T-helper 2 cell treated with Interferon-gamma antibody and Interleukin-4, amounts not matched to agents 100 ng/mL and 5 ng/mL, for 36 hours (primary cell): ENCODE measurements at regions not wholly inside any gene's neighbourhood (a gene's known extent, or its start where the extent isn't known, plus 50 kb on each side); places are given as distances from the start of the nearest gene placed in this dataset.
"Not testable (repeated sequence)": the region's sequence is repeated elsewhere in the genome, so short reads cannot be mapped to it uniquely, and the experiment has no call there.

Experiments
- intact Hi-C: fragments of 100-400 bp; cut with micrococcal nuclease; formaldehyde crosslinking; loops from one replicate; pipeline ENCODE4 v1.15.1; 2023

- intact Hi-C loops = no loop called here
Observed at GRCh38 chr13:65414187-65414586, 1815.9 kb downstream of the PCDH9 start.

DNA sequence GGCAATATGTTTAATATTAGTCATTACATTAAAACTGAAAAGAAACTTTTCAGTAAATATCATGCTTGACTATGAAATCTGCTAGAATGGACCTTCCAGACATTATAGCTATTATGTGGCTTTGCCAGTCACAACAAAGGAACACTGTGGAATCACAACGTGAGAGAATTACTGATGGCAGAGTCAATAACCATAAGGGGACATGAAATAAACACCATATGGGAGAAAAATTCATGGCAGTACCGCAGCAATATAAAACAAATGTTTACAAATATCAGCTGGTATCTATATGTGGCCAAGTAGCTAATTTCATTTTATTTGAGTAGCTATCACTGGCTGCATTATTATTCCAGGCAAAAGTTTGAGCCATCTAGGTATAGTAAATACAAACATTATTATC is 1818.6 kb downstream of the PCDH9 start:
- intact Hi-C loops = no loop called here

DNA sequence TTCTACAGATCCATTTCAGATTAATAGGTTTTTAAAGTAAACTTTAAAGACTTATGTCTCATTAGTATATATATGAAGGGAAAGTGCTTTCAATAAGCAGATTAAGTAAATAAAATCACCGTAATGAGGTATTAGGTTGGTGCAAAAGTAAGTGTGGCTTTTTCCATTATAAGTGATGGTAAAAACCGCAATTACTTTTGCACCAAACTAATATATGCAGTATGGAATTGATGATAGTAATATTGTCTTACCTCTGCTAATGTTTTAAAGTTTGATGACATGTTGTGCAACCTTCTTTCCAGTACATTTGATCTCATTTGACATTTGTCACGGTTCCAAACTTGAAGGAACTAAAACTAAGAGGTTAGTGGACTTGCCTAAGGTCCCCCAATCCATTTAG is 1819.3 kb downstream of the PCDH9 start:
- intact Hi-C loops = no loop called here

GRCh38 chr13:65401315-65401714 is 1828.8 kb downstream of the PCDH9 start:
- intact Hi-C loops = no loop called here

GRCh38 chr13:65400702-65401101 is 1829.4 kb downstream of the PCDH9 start:
- intact Hi-C loops = no loop called here

DNA sequence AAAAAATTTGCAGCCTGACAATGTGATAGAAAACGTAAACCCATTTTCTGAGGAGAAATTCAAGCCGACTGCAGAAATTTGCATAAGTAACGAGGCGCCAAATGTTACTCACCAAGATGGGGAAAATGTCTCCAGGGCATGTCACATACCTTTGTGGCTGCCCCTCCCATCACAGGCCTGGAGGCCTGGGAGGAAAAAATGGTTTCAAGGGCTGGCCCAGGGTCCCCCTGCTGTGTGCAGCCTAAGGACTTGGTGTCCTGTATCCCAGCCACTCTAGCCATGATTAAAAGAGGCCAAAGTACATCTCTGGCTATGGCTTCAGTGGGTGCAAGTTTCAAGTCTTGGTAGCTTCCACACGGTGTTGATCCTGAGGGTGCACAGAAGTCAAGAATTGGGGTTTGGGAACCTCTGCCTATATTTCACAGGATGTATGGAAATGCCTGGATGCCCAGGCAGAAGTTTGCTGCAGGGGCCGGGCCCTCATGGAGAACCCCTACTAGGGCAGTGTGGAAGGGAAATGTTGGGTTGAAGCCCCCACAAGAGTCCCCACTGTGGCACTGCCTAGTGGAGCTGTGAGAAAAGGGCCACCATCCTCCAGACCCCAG is 1842.3 kb downstream of the PCDH9 start:
- intact Hi-C loops = no loop called here

DNA sequence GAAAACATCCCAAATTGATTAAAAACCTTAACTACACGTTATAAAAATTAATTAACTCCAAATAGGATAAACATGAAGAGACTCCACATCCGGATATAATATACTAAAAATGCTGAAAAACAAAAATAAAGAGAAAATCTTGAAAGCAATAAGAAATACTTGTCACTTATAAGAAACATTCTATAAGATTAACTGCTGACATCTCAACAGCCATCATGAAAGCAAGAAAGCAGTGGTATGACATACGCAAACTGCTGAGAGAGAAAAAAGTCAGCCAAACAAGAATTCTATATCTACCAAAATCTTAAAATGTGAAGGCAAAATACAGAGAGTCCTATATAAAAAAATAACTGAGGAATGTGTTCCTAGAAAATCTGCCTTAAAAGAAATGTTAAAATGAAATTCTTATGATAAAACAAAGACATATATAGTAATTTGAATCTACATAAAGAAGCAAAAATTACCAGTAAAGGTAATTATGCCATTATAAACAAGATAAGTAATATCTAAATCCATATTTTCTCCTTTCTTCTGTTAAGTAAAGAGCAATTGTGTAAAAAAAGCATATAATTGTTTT is 1851.1 kb downstream of the PCDH9 start:
- intact Hi-C loops = no loop called here

GRCh38 chr13:65378484-65378883 is 1851.7 kb downstream of the PCDH9 start:
- intact Hi-C loops = no loop called here

- intact Hi-C loops = no loop called here
Observed at GRCh38 chr13:65368832-65369231, 1861.3 kb downstream of the PCDH9 start.

DNA sequence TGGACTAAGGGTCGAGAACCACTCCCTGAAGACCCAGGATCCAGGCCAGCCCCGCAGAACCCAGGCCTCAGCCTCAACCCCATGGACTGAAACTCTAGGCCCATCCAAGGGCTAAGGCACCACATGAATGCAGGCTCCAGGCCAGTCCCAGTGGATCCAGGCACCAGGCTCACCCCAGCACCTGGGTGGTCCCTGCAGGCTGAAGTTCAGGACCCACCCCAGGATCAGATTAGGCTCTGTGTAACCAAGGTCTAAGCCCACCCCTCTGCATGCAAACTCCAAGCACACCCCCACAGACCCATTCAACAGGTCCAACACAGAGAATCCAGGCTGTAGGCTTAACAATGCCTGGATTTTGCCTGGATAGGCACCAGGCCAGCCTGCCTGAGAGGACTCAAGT is 1876.2 kb downstream of the PCDH9 start:
- intact Hi-C loops = no loop called here

DNA sequence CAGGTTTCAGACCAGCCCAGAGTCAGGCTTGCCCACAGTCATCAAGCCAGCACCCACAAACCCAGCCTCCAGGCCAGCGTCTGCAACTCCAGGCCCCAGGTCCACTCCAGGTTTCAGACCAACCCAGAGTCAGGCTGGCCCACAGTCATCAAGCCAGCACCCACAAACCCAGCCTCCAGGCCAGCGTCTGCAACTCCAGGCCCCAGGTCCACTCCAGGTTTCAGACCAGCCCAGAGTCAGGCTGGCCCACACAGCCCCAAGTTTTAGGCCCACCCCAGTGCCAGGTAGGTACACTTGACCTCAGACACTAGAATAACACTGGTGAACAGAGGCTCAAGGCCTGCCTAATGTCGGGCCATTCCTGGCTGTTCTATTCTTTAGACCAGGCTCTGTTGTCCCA is 1877.0 kb downstream of the PCDH9 start:
- intact Hi-C loops = not testable (repeated sequence)

DNA sequence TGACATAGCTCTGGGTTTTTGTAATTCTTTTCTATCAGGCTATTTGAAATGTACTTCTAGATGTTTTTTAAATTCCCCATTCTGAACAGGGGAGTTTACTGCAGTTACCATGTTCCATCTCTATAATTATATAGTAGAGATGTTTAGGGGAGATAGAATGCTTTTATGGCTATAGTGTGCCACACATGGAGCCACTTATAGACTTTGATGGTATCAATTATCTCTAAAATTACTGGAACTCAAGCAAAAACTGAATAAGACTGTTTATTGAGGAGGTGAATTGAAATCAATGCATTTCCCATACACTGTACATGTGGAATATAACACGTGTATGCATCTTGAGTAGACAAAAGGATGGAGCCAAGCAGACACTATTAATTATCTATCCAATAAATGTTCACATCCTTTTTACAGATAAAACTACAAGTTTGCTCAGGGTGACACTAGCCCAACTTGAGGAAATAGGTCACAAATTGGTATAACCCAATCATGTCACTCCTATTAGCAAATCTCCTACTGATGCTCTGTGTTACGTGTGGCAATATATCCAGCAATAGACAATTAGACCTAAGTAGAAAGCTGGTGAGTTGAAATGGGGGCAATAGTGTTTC is 1882.6 kb downstream of the PCDH9 start:
- intact Hi-C loops = no loop called here

DNA sequence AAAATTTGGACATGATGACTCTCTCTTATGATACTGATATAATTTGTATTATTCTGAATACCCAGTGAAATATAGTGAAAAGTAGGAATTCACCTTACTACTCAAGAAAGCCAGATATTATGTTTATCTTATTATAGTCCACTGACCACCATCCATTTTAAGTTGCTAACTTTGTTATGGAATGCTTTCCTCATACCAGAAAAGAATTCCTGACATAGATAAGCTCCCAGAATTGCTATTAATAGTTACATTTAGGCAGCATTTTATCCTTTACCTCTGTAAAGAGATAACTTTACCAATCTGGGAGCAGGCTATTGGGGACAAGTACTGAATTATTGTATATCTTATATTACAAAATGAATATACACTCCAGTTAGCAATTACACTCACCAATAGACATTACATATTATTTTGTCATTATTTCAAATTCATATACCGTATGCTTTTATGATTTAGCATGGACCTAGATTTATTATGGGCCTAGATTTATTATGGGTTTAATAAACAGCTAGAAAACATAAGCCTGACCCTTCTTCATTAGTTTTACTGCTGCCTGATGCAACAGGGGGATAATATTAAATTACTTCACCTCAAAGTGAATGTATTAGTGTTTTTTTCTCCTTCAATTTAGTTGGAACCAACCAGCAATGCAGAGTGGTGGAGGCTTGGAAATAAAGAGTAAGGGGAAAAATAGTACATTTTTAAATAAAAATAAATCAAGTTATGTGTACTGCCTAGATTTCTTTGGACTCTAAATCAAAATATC is 1886.1 kb downstream of the PCDH9 start:
- intact Hi-C loops = no loop called here

GRCh38 chr13:65342541-65343337 is 1887.4 kb downstream of the PCDH9 start:
- intact Hi-C loops = no loop called here

DNA sequence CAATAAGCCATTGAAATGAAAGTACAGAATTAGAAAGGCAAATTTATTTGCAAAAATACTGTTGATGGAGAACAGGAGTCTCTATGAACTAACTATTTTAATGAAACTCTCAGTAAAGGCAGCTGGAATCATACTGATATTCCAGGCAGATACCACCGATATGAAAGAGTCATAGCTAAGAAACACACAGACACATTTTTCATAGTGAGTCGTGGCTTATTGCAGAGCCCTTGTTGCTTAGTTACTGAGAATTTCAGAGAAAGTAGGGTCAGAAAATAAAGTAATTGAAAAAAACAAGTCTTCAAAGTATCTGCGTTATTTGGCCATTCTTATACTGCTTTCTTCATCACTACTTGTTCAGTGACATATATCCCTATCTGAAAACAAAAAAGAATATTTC is 1890.9 kb downstream of the PCDH9 start:
- intact Hi-C loops = no loop called here

DNA sequence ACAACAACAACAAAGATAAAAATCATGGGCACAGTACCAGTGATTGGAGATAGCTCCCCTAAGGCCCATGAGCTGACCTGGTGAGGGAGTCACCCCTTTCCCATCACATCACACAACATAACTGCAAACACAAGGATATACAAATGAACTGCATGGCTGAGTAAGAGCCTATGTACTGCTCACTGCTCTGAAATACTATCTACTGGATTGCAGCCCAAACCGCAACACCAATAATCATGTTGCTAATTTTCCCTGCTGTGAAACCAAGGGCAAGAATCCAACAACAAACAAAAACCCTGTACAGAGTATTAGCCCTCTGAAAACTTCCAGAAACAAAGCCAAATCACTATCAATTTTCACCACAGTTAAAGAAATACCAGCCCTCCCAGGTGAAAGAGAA is 1893.2 kb downstream of the PCDH9 start:
- intact Hi-C loops = no loop called here

DNA sequence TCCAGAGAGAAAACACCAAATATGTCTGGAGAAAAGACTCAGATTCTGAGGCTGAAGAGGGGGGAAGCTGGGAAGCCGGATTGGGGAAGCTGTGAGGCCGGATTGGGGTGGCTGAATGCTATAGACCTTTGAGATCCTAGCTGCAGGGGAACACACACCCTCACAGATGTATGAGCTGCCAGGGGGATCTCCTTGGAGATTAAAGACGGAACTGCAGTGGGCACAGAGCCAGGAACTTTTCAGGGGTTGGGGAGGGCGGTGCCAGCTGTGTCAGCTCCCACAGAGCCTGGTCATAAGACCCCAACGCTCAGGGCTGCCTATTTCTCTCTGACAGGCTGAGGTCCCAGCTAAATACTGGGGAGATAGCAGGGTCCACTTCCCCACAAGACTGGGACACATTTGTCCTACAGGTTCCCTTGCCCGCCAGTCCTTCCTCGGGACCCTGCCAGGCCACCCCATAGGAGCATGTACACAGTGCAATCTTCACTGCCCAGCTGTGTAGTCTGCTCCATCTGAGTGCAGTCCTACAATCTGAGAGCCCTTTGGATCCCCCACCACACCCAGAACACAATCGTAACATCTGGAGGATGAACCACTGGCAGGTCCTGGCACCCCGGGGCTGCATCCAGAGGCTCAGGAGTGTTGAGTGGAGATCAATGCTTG is 1893.9 kb downstream of the PCDH9 start:
- intact Hi-C loops = no loop called here

DNA sequence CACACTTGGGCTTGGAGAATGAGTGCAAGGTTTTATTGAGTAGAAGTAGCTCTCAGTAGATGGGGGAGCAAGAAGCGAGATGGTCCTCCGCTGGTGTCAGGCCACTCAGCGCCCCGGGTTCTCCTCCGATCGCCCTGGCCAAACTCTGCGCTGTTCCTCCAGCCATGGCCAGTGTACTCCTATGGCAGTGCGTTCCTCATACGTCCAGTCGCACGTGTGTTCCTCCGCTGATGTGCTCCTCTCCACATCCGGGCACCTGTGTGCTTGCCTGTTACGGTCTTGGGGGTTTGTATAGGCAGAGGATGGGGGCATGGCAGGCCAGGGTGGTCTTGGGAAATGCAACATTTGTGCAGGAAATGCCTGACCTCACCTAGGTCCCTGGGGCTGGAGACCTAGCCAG is 1899.4 kb downstream of the PCDH9 start:
- intact Hi-C loops = no loop called here

DNA sequence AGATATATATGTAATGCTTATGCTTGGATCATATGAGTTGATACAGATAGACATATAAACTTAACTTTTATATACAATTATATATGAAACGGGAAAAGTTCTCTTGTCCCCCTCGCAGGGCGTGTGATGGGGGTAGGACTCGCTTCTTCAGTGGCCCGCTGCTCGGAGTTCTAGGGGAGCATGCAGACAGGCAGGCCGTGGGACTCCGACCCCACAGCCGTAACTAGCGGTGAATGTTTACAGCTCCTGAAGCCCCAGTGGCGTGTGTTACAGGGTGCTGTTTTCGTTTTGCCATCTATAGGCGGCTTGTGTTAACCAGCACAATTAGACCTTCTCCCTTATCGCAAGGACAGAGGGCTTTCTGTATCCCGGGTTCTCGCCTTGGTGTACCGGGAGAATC is 1899.8 kb downstream of the PCDH9 start:
- intact Hi-C loops = no loop called here

GRCh38 chr13:65323192-65323591 is 1906.9 kb downstream of the PCDH9 start:
- intact Hi-C loops = not testable (repeated sequence)

DNA sequence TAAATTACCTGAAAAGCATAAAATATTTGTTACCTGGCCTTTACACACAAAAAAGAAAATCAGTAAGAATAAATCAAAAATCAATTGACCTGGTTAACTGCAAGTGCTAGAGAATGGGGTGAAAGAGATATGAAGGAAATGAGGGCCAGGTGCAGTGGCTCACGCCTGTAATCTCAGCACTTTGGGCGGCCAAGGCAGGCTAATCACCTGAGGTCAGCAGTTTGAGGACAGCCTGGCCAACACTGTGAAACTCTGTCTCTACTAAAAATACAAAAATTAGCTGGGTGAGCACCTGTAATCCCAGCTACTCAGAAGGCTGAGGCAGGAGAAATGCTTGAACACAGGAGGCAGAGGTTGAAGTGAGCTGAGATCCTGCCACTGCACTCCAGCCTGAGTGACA is 1908.7 kb downstream of the PCDH9 start:
- intact Hi-C loops = not testable (repeated sequence)
